ENCODE measurements at regions not wholly inside any gene's neighbourhood (a gene's known extent, or its start where the extent isn't known, plus 50 kb on each side); places are given as distances from the start of the nearest gene placed in this dataset.

GRCh38 chr18:75869162-75869561, 441.7 kb upstream of the SMIM21 start:
- Histone ChIP-seq H3K4me2 (ENCODE audit: insufficient read depth, low read length) (no peak overlapping the region), H3K9me3 (replicated peaks; ENCODE audit: control insufficient read depth, insufficient read depth, low read depth, low read length) (no peaks in the 10 kb centered on the region), H3K4me1 (replicated peaks in 1 of 2; ENCODE audit: control insufficient read depth in 2 of 2, insufficient read depth in 2 of 2, low read length in 2 of 2) (no peaks in the 10 kb centered on the region), H3K9me1 (ENCODE audit: control insufficient read depth, insufficient read depth, low read length) (no peaks in the 10 kb centered on the region), H3K27ac (ENCODE audit: extremely low read depth, low read depth, low read length) (no peak overlapping the region), H2AFZ (ENCODE audit: low read depth, low read length) (no peak overlapping the region), H3K27me3 (ENCODE audit: control insufficient read depth in 2 of 2, insufficient read depth in 2 of 2, low read length in 2 of 2) (no peaks in the 10 kb centered on the region), H3K4me3 (no peak overlapping the region), H3K36me3 (ENCODE audit: control insufficient read depth, insufficient read depth, low read length) (no peaks in the 10 kb centered on the region), H3K9ac (ENCODE audit: insufficient read depth in 1 of 2, low read depth in 2 of 2, low read length in 2 of 2) (no peak overlapping the region), H4K20me1 (replicated peaks; ENCODE audit: control insufficient read depth, insufficient read depth, low read length) (no peaks in the 10 kb centered on the region), H3K79me2 (ENCODE audit: control insufficient read depth, insufficient read depth, low read length) (no peaks in the 10 kb centered on the region)
- ChIA-PET CTCF (ENCODE audit: low intra/inter-chr PET ratio) (no interaction called here), POLR2A (no interaction called here)
- intact Hi-C loops (cut with micrococcal nuclease): no loop called here
- no peak for ATAC-seq
- no TSS peak for BruUV-seq (replicated peaks)
- DNase-seq (ENCODE audit: extremely low read depth in 1 of 4, low spot score in 3 of 4): no peak
- FAIRE-seq: no peak
- 0% methylated on average over 1 of the region's 1 CpG for WGBS (ENCODE audit: insufficient coverage, low coverage, missing lambda C conversion rate)
- in situ Hi-C loops (cut with MboI): no loop called here
- TF ChIP-seq DACH1 (IDR thresholded peaks at IDR 0.05; ENCODE audit: partially characterized antibody): no peak
- TF ChIP-seq, protein P1, sequence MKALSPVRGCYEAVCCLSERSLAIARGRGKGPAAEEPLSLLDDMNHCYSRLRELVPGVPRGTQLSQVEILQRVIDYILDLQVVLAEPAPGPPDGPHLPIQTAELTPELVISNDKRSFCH (CRISPR knock-in tag; IDR thresholded peaks at IDR 0.05): no peak
- TF ChIP-seq, protein P1 (tag; IDR thresholded peaks at IDR 0.05): no peak
- TF ChIP-seq ZKSCAN3 (CRISPR knock-in tag; IDR thresholded peaks at IDR 0.05): no peak
- no peak for TF ChIP-seq CHD1 (IDR thresholded peaks at IDR 0.05; ENCODE audit: low read length)
- no peak for TF ChIP-seq ZNF778 (CRISPR knock-in tag; IDR thresholded peaks at IDR 0.05)
- no peak for TF ChIP-seq ZNF592 (IDR thresholded peaks at IDR 0.05)
- no peak for TF ChIP-seq FOXM1 (IDR thresholded peaks at IDR 0.05; ENCODE audit: low read depth)
- TF ChIP-seq FOXM1 (CRISPR knock-in tag; IDR thresholded peaks at IDR 0.05; ENCODE audit: low read depth): no peak
- TF ChIP-seq MEIS2 (IDR thresholded peaks at IDR 0.05; ENCODE audit: partially characterized antibody): no peak
- TF ChIP-seq CBX5 (IDR thresholded peaks at IDR 0.05; ENCODE audit: borderline replicate concordance, low read depth): no peak
- TF ChIP-seq STAT6 (CRISPR knock-in tag; IDR thresholded peaks at IDR 0.05): no peak
- no peak for TF ChIP-seq ZNF121 (CRISPR knock-in tag; conservative IDR thresholded peaks at IDR 0.05)
- TF ChIP-seq ZNF584 (CRISPR knock-in tag; IDR thresholded peaks at IDR 0.05; ENCODE audit: low read depth): no peak
- TF ChIP-seq ZNF232 (CRISPR knock-in tag; IDR thresholded peaks at IDR 0.05): no peak
- no peak for TF ChIP-seq CHCHD3 (CRISPR knock-in tag; IDR thresholded peaks at IDR 0.05)
- no peak for TF ChIP-seq GABPA (tag; conservative IDR thresholded peaks at IDR 0.05; ENCODE audit: low read depth)
- no peak for TF ChIP-seq SP1 (CRISPR knock-in tag; IDR thresholded peaks at IDR 0.05)
- TF ChIP-seq FOXA1 (IDR thresholded peaks at IDR 0.05; ENCODE audit: borderline replicate concordance): no peak
- TF ChIP-seq ZNF224 (CRISPR knock-in tag; IDR thresholded peaks at IDR 0.05): no peak

All from K562 (cell line).